IMR-90 (cell line): ENCODE measurements at regions not wholly inside any gene's neighbourhood (a gene's known extent, or its start where the extent isn't known, plus 50 kb on each side); places are given as distances from the start of the nearest gene placed in this dataset.

Source experiments
- ATAC-seq: fragments of 200-7000 bp; cut with Tn5 transposase; 2 replicates; pipeline ENCODE4 v1.9.1; 2020; ENCODE audit warnings: low read depth, mild to moderate bottlenecking, moderate library complexity
- BruUV-seq: library from RNA; stranded (reverse); fragments of 400-500 nt; replicated peaks from 2 replicates; lab custom pipeline; 2021; lab: Mats Ljungman, UMichigan
- CTCF ChIA-PET: fragments of 300-600 bp; formaldehyde crosslinking; extraction: SDS; loops from one replicate; lab custom pipeline; 2021; ENCODE audit warnings: antibody characterized with exemption; lab: Yijun Ruan, JAX
- POLR2A ChIA-PET: fragments of 300-600 bp; sonication (Branson Sonifier 250); formaldehyde crosslinking; loops from one replicate; lab custom pipeline; 2022; ENCODE audit warnings: antibody characterized with exemption; ENCODE audit not compliant: unreplicated experiment; lab: Charles Lee
- DNase-seq: peaks from one replicate; pipeline ENCODE4 v3.0.0; 2013
- H2AFZ ChIP-seq: replicated peaks from 2 replicates; pipeline ENCODE3; 2013; ENCODE audit warnings: low read length, mild to moderate bottlenecking; ENCODE audit not compliant: poor library complexity
- H2AK5ac ChIP-seq: 2 replicates; pipeline ENCODE4 v1.6.1; 2013; ENCODE audit warnings: low read depth, low read length, inconsistent platforms
- H2AK9ac ChIP-seq: replicated peaks from 2 replicates; pipeline ENCODE3; 2013; ENCODE audit warnings: mild to moderate bottlenecking, low read depth, low read length, moderate library complexity; ENCODE audit not compliant: poor library complexity
- H2BK120ac ChIP-seq: 2 replicates; pipeline ENCODE4 v1.6.1; 2013; ENCODE audit warnings: low read depth, low read length, inconsistent platforms
- H2BK15ac ChIP-seq: 3 replicates; pipeline ENCODE4 v1.6.1; 2013; ENCODE audit warnings: low read depth, low read length, inconsistent platforms
- H2BK20ac ChIP-seq: 2 replicates; pipeline ENCODE4 v1.6.1; 2013; ENCODE audit warnings: low read depth, mild to moderate bottlenecking, inconsistent platforms, low read length, moderate library complexity
- H2BK5ac ChIP-seq: 2 replicates; pipeline ENCODE4 v1.6.1; 2013; ENCODE audit warnings: mild to moderate bottlenecking, low read depth, low read length, inconsistent platforms; ENCODE audit not compliant: poor library complexity, severe bottlenecking
- H3K14ac ChIP-seq: replicated peaks from 2 replicates; pipeline ENCODE4 v1.6.1; 2013; ENCODE audit warnings: low read depth, low read length, inconsistent platforms
- H3K18ac ChIP-seq: 2 replicates; pipeline ENCODE4 v1.6.1; 2013; ENCODE audit warnings: low read depth, low read length, control low read depth
- H3K23ac ChIP-seq: 2 replicates; pipeline ENCODE4 v1.6.1; 2013; ENCODE audit warnings: low read depth, low read length, inconsistent platforms
- H3K27ac ChIP-seq: 2 replicates; pipeline ENCODE4 v1.5.1; 2013; ENCODE audit warnings: mild to moderate bottlenecking, control low read depth, low read length; ENCODE audit not compliant: insufficient read depth
- H3K27me3 ChIP-seq: 2 replicates; pipeline ENCODE4 v1.6.1; 2013; ENCODE audit warnings: low read length; ENCODE audit not compliant: control insufficient read depth, insufficient read depth
- H3K36me3 ChIP-seq: 2 replicates; pipeline ENCODE4 v1.6.1; 2013; ENCODE audit warnings: low read length, mixed read lengths; ENCODE audit not compliant: control insufficient read depth, insufficient read depth
- H3K4ac ChIP-seq: 2 replicates; pipeline ENCODE4 v1.6.1; 2013; ENCODE audit warnings: low read depth, low read length, inconsistent platforms
- H3K4me1 ChIP-seq: 2 replicates; pipeline ENCODE4 v1.6.1; 2013; ENCODE audit warnings: low read length, mixed read lengths; ENCODE audit not compliant: control insufficient read depth, insufficient read depth
- H3K4me2 ChIP-seq: 2 replicates; pipeline ENCODE4 v1.6.1; 2013; ENCODE audit warnings: low read depth, mild to moderate bottlenecking, control low read depth, low read length, moderate library complexity
- H3K4me3 ChIP-seq: 2 replicates; pipeline ENCODE4 v1.5.1; 2013; ENCODE audit warnings: low read depth, mild to moderate bottlenecking, control low read depth, low read length, moderate library complexity; ENCODE audit not compliant: insufficient read depth
- H3K56ac ChIP-seq: 2 replicates; pipeline ENCODE4 v1.6.1; 2013; ENCODE audit warnings: low read length, inconsistent platforms; ENCODE audit not compliant: insufficient read depth; ENCODE audit errors: extremely low read depth
- H3K79me1 ChIP-seq, 2 experiments: 2 replicates each; pipeline ENCODE4 v1.6.1; 2013; ENCODE audit warnings: low read length in 2 of 2, inconsistent platforms in 1 of 2, low read depth in 1 of 2
- H3K9ac ChIP-seq: 2 replicates; pipeline ENCODE4 v1.6.1; 2013; ENCODE audit warnings: low read depth, low read length, control low read depth
- H3K9me1 ChIP-seq: 2 replicates; pipeline ENCODE4 v1.6.1; 2013; ENCODE audit warnings: low read length, inconsistent platforms; ENCODE audit not compliant: insufficient read depth
- H3K9me3 ChIP-seq: 2 replicates; pipeline ENCODE4 v1.6.1; 2013; ENCODE audit warnings: low read length; ENCODE audit not compliant: control insufficient read depth, insufficient read depth
- H4K20me1 ChIP-seq: 2 replicates; pipeline ENCODE4 v1.6.1; 2013; ENCODE audit warnings: low read length, inconsistent platforms; ENCODE audit not compliant: insufficient read depth
- H4K5ac ChIP-seq: 2 replicates; pipeline ENCODE4 v1.6.1; 2013; ENCODE audit warnings: mild to moderate bottlenecking, low read depth, low read length, control low read depth
- H4K8ac ChIP-seq, 2 experiments: 2 replicates each; pipeline ENCODE4 v1.6.1; 2013; ENCODE audit warnings: low read depth in 2 of 2, low read length in 2 of 2, control low read depth in 1 of 2, inconsistent platforms in 1 of 2
- H4K91ac ChIP-seq: 2 replicates; pipeline ENCODE4 v1.6.1; 2013; ENCODE audit warnings: low read depth, low read length, inconsistent platforms; ENCODE audit not compliant: insufficient read depth
- BHLHE40 ChIP-seq: fragments of 150-350 bp; IDR thresholded peaks from 2 replicates; pipeline ENCODE4 v1.6.1; 2016; ENCODE audit warnings: mild to moderate bottlenecking, low read depth, low read length
- CEBPB ChIP-seq: IDR thresholded peaks from 2 replicates; pipeline ENCODE4 v1.6.1; 2012; ENCODE audit warnings: low read depth, low read length, improper control_type of control experiment
- CHD1 ChIP-seq: IDR thresholded peaks from 2 replicates; pipeline ENCODE4 v1.6.1; 2012; ENCODE audit warnings: low read depth, low read length, improper control_type of control experiment
- CTCF ChIP-seq: conservative IDR thresholded peaks from 2 replicates; pipeline ENCODE4 v1.5.1; 2012; ENCODE audit warnings: mild to moderate bottlenecking, low read depth, low read length, improper control_type of control experiment
- FOS ChIP-seq: fragments of 150-350 bp; IDR thresholded peaks from 2 replicates; pipeline ENCODE4 v1.6.1; 2016; ENCODE audit warnings: low read depth, low read length
- MAZ ChIP-seq: IDR thresholded peaks from 2 replicates; pipeline ENCODE4 v1.6.1; 2012; ENCODE audit warnings: low read depth, mild to moderate bottlenecking, low read length, improper control_type of control experiment, moderate library complexity, borderline replicate concordance
- NFE2L2 ChIP-seq: fragments of 150-350 bp; IDR thresholded peaks from 2 replicates; pipeline ENCODE4 v1.6.1; 2016; ENCODE audit warnings: low read depth, mild to moderate bottlenecking, low read length
- POLR2A ChIP-seq: IDR thresholded peaks from 2 replicates; pipeline ENCODE4 v1.6.1; 2012; ENCODE audit warnings: mild to moderate bottlenecking, low read depth, low read length
- RAD21 ChIP-seq: IDR thresholded peaks from 2 replicates; pipeline ENCODE4 v1.6.1; 2012; ENCODE audit warnings: low read length, improper control_type of control experiment
- RFX5 ChIP-seq: IDR thresholded peaks from 2 replicates; pipeline ENCODE4 v1.8.0; 2012; ENCODE audit warnings: low read depth, mild to moderate bottlenecking, low read length, moderate library complexity
- USF2 ChIP-seq: fragments of 150-350 bp; IDR thresholded peaks from 2 replicates; pipeline ENCODE4 v1.6.1; 2017; ENCODE audit warnings: mild to moderate bottlenecking, antibody characterized with exemption, low read length, low read depth
- WGBS, 2 experiments: methylation state at CpG; one replicate each; pipeline versions ENCODE4 v1.1.5 to v1.1.7; 2013; ENCODE audit warnings: missing lambda C conversion rate in 2 of 2; ENCODE audit not compliant: insufficient read length in 1 of 2; ENCODE audit errors: extremely low coverage in 2 of 2; 5-methylcytosine and 5-hydroxymethylcytosine counted together
- dilution Hi-C: fragments of 300-500 bp; cut with HindIII; formaldehyde crosslinking; loops from one replicate; pipeline ENCODE4 v1.14.3; 2018; ENCODE audit warnings: low sequenced_read_pairs; ENCODE audit not compliant: unreplicated experiment
- in situ Hi-C: fragments of 300-500 bp; cut with MboI; formaldehyde crosslinking; loops from 3 replicates; pipeline ENCODE4 v1.14.3; 2019; ENCODE audit warnings: low sequenced_read_pairs, inconsistent platforms, mixed read lengths
- intact Hi-C: fragments of 100-400 bp; cut with micrococcal nuclease; formaldehyde crosslinking; loops from 2 replicates; pipeline ENCODE4 v1.10.0; 2022

- dilution Hi-C loops (no loop called here), in situ Hi-C loops (no loop called here), intact Hi-C loops (no loop called here)
- Histone ChIP-seq H3K9ac (no peak overlapping the region), H3K4me1 (no peaks in the 10 kb centered on the region), H3K79me1 (no peaks in the 10 kb centered on the region), H3K27me3 (no peaks in the 10 kb centered on the region), H3K4me2 (no peak overlapping the region), H3K14ac (no peak overlapping the region), H4K20me1 (no peaks in the 10 kb centered on the region), H4K8ac (no peak overlapping the region), H2AK5ac (no peak overlapping the region), H2BK120ac (no peak overlapping the region), H2BK5ac (no peak overlapping the region), H4K5ac (no peak overlapping the region), H2BK15ac (no peak overlapping the region), H3K4me3 (no peak overlapping the region), H3K27ac (no peak overlapping the region), H3K4ac (no peak overlapping the region), H4K91ac (no peak overlapping the region), H3K18ac (no peak overlapping the region), H3K23ac (no peak overlapping the region), H3K9me3 (no peaks in the 10 kb centered on the region; the same call in 1 of the 2 replicates), H3K36me3 (no peaks in the 10 kb centered on the region), H2AFZ (no peak overlapping the region), H2AK9ac (no peak overlapping the region), H3K56ac (no peak overlapping the region), H3K9me1 (no peaks in the 10 kb centered on the region), H2BK20ac (no peak overlapping the region)
- DNase-seq (no peak), ATAC-seq (no peak)
- WGBS, 2 experiments: 14% methylated on average over 3 of the region's 3 CpGs; no CpG with 5 or more reads in 1 of the 2 experiments
- ChIA-PET POLR2A (no interaction called here), CTCF (no interaction called here)
- no TSS peak for BruUV-seq
- TF ChIP-seq FOS (no peak), CEBPB (no peak), RAD21 (no peak), USF2 (no peak), NFE2L2 (no peak), RFX5 (no peak), CHD1 (no peak), CTCF (no peak), POLR2A (no peak), MAZ (no peak), BHLHE40 (no peak)
Measured at GRCh38 chr13:40245567-40245966, 420.9 kb downstream of the FOXO1 start.
